Naive thymus-derived CD4-positive, alpha-beta T cell (primary cell): ENCODE measurements at regions not wholly inside any gene's neighbourhood (a gene's known extent, or its start where the extent isn't known, plus 50 kb on each side); places are given as distances from the start of the nearest gene placed in this dataset.

Experiments used
- ATAC-seq: fragments of 150-1000 bp; cut with Tn5 transposase; 2 replicates; pipeline ENCODE4 v1.10.0; 2021; ENCODE audit warnings: mild to moderate bottlenecking, moderate library complexity
- CTCF ChIA-PET: fragments of 350-600 bp; sonication (Branson Sonifier 250); formaldehyde crosslinking; loops from one replicate; lab custom pipeline; 2021; ENCODE audit warnings: antibody characterized with exemption; lab: Charles Lee
- POLR2A ChIA-PET: fragments of 350-600 bp; sonication (Branson Sonifier 250); formaldehyde crosslinking; loops from one replicate; lab custom pipeline; 2021; ENCODE audit warnings: antibody characterized with exemption, inconsistent platforms; lab: Charles Lee
- DNase-seq, 9 donors: peaks; one replicate each; pipeline versions ENCODE4 v3.0.0 to v3.0.0-alpha.2; 2020 to 2022; ENCODE audit warnings: mixed read lengths in 1 of 9
- H3K27ac ChIP-seq: one replicate; pipeline ENCODE4 v1.7.0; 2013; ENCODE audit warnings: mild to moderate bottlenecking, low read depth, low read length, moderate library complexity
- H3K27me3 ChIP-seq, 2 donors: one replicate each; pipeline ENCODE4 v1.7.0; 2013; ENCODE audit warnings: low read length in 2 of 2, mild to moderate bottlenecking in 2 of 2, moderate library complexity in 2 of 2; ENCODE audit not compliant: control insufficient read depth in 2 of 2, insufficient read depth in 2 of 2
- H3K36me3 ChIP-seq, 3 experiments: 1 replicate in 2 of 3; 2 replicates in 1 of 3; pipeline ENCODE4 v1.7.0; 2013; ENCODE audit warnings: low read length in 3 of 3, mild to moderate bottlenecking in 3 of 3, moderate library complexity in 1 of 3; ENCODE audit not compliant: insufficient read depth in 3 of 3, control insufficient read depth in 2 of 3
- H3K4me1 ChIP-seq, 2 donors: one replicate each; pipeline ENCODE4 v1.7.0; 2013; ENCODE audit warnings: low read length in 2 of 2, mild to moderate bottlenecking in 2 of 2, moderate library complexity in 1 of 2; ENCODE audit not compliant: control insufficient read depth in 2 of 2, insufficient read depth in 2 of 2
- H3K4me3 ChIP-seq: 2 replicates; pipeline ENCODE4 v1.7.0; 2013; ENCODE audit warnings: mild to moderate bottlenecking, low read length
- H3K9me3 ChIP-seq, 3 experiments: 1 replicate in 2 of 3; 2 replicates in 1 of 3; pipeline ENCODE4 v1.7.0; 2013; ENCODE audit warnings: low read length in 3 of 3; ENCODE audit not compliant: control insufficient read depth in 2 of 3
- H3K27ac Mint-ChIP-seq, 9 donors: one replicate each; pipeline ENCODE4 v1.8.0; 2020 to 2022; ENCODE audit warnings: mixed read lengths in 9 of 9, mild to moderate bottlenecking in 8 of 9, moderate library complexity in 5 of 9, inconsistent platforms in 2 of 9
- H3K27me3 Mint-ChIP-seq, 5 donors: one replicate each; pipeline ENCODE4 v1.8.0; 2021 to 2022; ENCODE audit warnings: mixed read lengths in 5 of 5, mild to moderate bottlenecking in 1 of 5
- H3K36me3 Mint-ChIP-seq, 5 donors: one replicate each; pipeline ENCODE4 v1.8.0; 2020 to 2022; ENCODE audit warnings: mixed read lengths in 5 of 5, mild to moderate bottlenecking in 3 of 5, inconsistent platforms in 1 of 5
- H3K4me1 Mint-ChIP-seq, 7 donors: one replicate each; pipeline ENCODE4 v1.8.0; 2020 to 2022; ENCODE audit warnings: mixed read lengths in 7 of 7, mild to moderate bottlenecking in 3 of 7, inconsistent platforms in 1 of 7
- H3K4me3 Mint-ChIP-seq, 10 donors: one replicate each; pipeline ENCODE4 v1.8.0; 2020 to 2022; ENCODE audit warnings: mild to moderate bottlenecking in 10 of 10, mixed read lengths in 10 of 10, moderate library complexity in 6 of 10, inconsistent platforms in 2 of 10
- H3K9me3 Mint-ChIP-seq, 11 donors: one replicate each; pipeline ENCODE4 v1.8.0; 2020 to 2022; ENCODE audit warnings: mixed read lengths in 11 of 11, mild to moderate bottlenecking in 4 of 11, inconsistent platforms in 1 of 11, moderate library complexity in 1 of 11
- intact Hi-C, 2 donors: fragments of 100-400 bp; cut with micrococcal nuclease; formaldehyde crosslinking; loops; one replicate each; pipeline ENCODE4 v1.15.1; 2023

DNA sequence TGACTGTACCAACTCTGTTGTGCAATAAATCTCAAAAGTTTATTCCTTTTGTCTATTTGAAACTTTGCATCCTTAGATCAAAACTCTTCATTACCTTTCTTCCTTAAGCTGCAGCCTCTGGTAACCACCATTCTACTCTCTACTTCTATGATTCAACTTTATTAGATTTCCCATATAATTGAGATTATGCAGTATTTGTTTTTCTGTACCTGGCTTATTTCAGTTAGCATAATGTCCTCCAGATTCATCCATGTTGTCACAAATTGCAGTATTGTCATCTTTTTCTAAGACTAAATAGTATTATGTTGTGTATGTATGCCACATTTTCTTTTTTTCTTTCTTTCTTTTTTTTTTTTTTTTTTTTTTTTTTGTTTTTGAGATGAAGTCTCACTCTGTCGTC is 1176.3 kb upstream of the TENM4 start:
- intact Hi-C loops: no loop called here
- no peaks in the 10 kb centered on the region for H3K4me1 ChIP-seq
- DNase-seq: no peak
- no peaks in the 10 kb centered on the region for H3K36me3 ChIP-seq
- H3K27ac ChIP-seq: no peak overlapping the region
- H3K27me3 ChIP-seq: no peaks in the 10 kb centered on the region
- ChIA-PET CTCF (no interaction called here), POLR2A (no interaction called here)
- Mint-ChIP-seq H3K27me3 (no peaks in the 10 kb centered on the region), H3K4me1 (no peaks in the 10 kb centered on the region), H3K9me3 (peaks cover 0 to 12% (median 4%) of the 10 kb centered on the region in 11 donors), H3K4me3 (no peak overlapping the region), H3K27ac (no peak overlapping the region), H3K36me3 (no peaks in the 10 kb centered on the region)
- H3K4me3 ChIP-seq: no peak overlapping the region
- ATAC-seq: no peak
- no peaks in the 10 kb centered on the region for H3K9me3 ChIP-seq

DNA sequence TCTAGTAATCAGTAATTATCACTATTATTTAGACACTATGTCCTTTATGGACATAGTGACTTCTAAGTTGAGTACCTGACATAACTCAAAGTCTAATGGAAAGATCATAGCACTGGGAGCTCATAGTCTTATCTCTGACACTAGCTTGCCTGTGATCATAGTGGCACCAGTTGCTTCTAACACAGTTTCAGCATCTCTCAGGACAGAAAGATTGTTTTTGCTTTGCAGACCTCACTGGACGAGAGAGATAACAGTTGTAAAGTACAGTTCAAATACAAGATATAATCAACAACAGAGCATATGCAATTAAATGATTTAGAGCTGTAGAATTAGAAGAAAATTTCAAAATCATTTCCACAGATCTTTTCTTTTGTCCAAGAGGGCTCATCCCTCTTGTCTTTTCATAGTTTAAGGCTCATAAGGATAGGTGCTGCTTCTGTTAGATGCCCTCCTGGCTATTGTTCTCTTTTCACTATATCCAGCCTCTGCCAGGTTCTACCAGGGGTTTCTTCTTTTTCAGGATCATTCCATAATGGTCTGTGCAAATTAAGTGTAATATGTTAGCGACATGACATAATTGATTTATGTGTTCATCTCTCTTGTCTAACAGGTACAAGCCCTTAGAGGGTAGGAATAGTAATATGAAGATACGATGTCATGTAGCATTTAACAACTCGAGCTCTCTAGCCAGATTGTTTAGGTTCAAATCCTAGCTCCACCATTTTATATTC is 1175.4 kb upstream of the TENM4 start:
- POLR2A ChIA-PET: no interaction called here
- no peaks in the 10 kb centered on the region for H3K4me1 ChIP-seq
- no peak overlapping the region for H3K27ac Mint-ChIP-seq
- no peaks in the 10 kb centered on the region for H3K36me3 Mint-ChIP-seq
- no peak for ATAC-seq
- DNase-seq: no peak
- no peak overlapping the region for H3K4me3 ChIP-seq
- H3K9me3 ChIP-seq: no peaks in the 10 kb centered on the region
- no peaks in the 10 kb centered on the region for H3K27me3 ChIP-seq
- intact Hi-C loops: no loop called here
- no peak overlapping the region for H3K27ac ChIP-seq
- H3K4me3 Mint-ChIP-seq: no peak overlapping the region
- CTCF ChIA-PET: no interaction called here
- H3K4me1 Mint-ChIP-seq: no peaks in the 10 kb centered on the region
- no peaks in the 10 kb centered on the region for H3K36me3 ChIP-seq
- peaks cover 1 to 14% (median 3%) of the 10 kb centered on the region in 11 donors for H3K9me3 Mint-ChIP-seq
- H3K27me3 Mint-ChIP-seq: no peaks in the 10 kb centered on the region

DNA sequence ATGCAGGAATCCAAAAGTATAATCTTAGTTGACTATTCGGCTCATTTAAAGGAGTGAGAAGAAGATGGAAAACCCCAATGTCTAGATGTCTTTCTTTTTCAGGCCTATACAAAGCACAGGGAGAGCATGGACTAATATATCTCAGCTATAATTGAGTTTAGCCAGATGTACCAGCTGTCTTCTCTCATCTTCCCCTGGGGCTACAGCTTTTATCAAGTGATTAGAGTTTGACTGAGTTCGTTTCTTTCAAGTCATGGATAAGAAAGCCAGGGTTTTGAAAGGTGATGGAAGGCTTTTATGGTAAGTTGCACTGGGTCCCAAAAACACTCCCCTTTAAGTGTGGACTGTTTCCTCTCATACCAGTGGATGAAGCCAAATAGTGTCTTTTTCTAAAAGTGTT is 1172.8 kb upstream of the TENM4 start:
- no peak overlapping the region for H3K27ac ChIP-seq
- no peak overlapping the region for H3K4me3 ChIP-seq
- H3K36me3 ChIP-seq: no peaks in the 10 kb centered on the region
- ATAC-seq (no peak), DNase-seq (no peak)
- no peaks in the 10 kb centered on the region for H3K27me3 ChIP-seq
- H3K36me3 Mint-ChIP-seq: no peaks in the 10 kb centered on the region
- CTCF ChIA-PET: no interaction called here
- H3K4me1 Mint-ChIP-seq: no peaks in the 10 kb centered on the region
- POLR2A ChIA-PET: no interaction called here
- H3K27me3 Mint-ChIP-seq: no peaks in the 10 kb centered on the region
- intact Hi-C loops: no loop called here
- no peaks in the 10 kb centered on the region for H3K9me3 ChIP-seq
- no peak overlapping the region for H3K4me3 Mint-ChIP-seq
- H3K9me3 Mint-ChIP-seq: peaks cover 2 to 22% (median 7%) of the 10 kb centered on the region in 11 donors
- H3K4me1 ChIP-seq: no peaks in the 10 kb centered on the region
- no peak overlapping the region for H3K27ac Mint-ChIP-seq

DNA sequence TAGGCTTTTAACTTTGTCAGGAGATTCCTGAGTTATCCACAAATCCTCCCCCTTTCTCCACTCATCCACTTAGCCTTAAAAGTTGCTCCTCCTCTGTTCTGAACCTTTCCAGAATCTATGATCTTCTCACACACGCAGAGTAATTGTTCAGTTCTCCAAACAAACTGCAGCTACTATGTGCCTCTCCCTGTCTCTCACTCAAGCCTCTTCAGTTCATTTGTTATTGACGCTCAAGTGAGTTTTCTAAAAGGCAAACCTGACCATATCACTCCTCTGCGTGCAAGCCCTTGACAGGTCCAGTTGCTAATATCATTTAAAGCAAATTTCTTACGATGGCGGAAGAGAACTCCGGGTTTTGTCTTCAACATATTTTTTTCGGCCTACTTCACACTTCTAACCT is 1169.7 kb upstream of the TENM4 start:
- DNase-seq: no peak
- POLR2A ChIA-PET: no interaction called here

DNA sequence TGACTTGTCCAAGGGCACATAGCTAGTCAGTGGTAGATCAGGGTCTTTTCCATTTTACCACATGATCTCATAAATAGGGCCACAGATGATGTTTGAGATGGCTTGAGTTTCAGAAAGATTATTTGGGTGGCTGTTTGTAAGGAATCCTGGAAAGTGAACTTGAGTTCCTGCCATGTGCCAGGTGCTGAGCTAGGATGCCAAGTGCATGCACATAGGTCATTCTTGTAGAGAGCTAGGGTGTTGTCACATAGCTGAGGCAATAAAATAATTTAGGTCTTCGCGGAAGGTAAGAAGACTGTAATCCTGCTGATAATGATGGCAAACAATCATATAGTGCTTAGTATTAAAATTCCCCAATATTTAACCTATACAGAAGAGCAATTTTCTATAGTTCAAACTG is 1162.6 kb upstream of the TENM4 start:
- POLR2A ChIA-PET: no interaction called here
- Mint-ChIP-seq H3K4me3 (no peak overlapping the region), H3K9me3 (peaks cover 0 to 11% (median 5%) of the 10 kb centered on the region in 11 donors), H3K36me3 (no peaks in the 10 kb centered on the region), H3K4me1 (no peaks in the 10 kb centered on the region), H3K27me3 (no peaks in the 10 kb centered on the region), H3K27ac (no peak overlapping the region)
- H3K27me3 ChIP-seq: no peaks in the 10 kb centered on the region
- no peak for ATAC-seq
- no peak overlapping the region for H3K27ac ChIP-seq
- no peak overlapping the region for H3K4me3 ChIP-seq
- H3K4me1 ChIP-seq: no peaks in the 10 kb centered on the region
- no peaks in the 10 kb centered on the region for H3K36me3 ChIP-seq
- intact Hi-C loops: no loop called here
- CTCF ChIA-PET: no interaction called here
- DNase-seq: no peak
- no peaks in the 10 kb centered on the region for H3K9me3 ChIP-seq

More for the DNA sequence above, 1169.7 kb upstream of the TENM4 start:
- Mint-ChIP-seq H3K4me3 (no peak overlapping the region), H3K4me1 (no peaks in the 10 kb centered on the region), H3K27ac (no peak overlapping the region), H3K36me3 (no peaks in the 10 kb centered on the region), H3K9me3 (peaks cover 0 to 22% (median 4%) of the 10 kb centered on the region in 11 donors), H3K27me3 (no peaks in the 10 kb centered on the region)
- Histone ChIP-seq H3K27me3 (no peaks in the 10 kb centered on the region), H3K36me3 (no peaks in the 10 kb centered on the region), H3K4me1 (no peaks in the 10 kb centered on the region), H3K4me3 (no peak overlapping the region), H3K27ac (no peak overlapping the region), H3K9me3 (no peaks in the 10 kb centered on the region)
- CTCF ChIA-PET: no interaction called here
- no peak for ATAC-seq
- intact Hi-C loops: no loop called here

DNA sequence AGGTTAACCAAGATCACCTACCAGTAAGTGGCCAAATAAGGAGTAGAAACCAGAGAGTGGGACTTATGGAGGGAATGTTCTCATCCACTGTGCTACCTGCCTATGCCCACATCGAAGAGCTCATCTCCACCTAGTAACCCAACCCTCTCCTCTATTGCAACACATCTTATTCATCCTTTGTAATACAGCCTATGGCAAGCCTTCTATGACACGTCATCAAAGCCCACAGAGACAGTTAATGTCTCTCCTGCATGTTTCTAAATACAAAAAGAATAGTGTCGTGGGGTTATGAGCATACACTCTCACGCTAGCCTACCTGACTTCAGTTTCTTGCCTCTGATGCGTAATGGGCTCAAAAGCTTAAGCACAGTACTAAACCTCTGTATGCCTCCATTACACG is 1158.1 kb upstream of the TENM4 start:
- no peaks in the 10 kb centered on the region for H3K27me3 ChIP-seq
- H3K36me3 Mint-ChIP-seq: no peaks in the 10 kb centered on the region
- POLR2A ChIA-PET: no interaction called here
- intact Hi-C loops: no loop called here
- peaks cover 0 to 2% (median 0%) of the 10 kb centered on the region in 3 experiments for H3K9me3 ChIP-seq
- no peaks in the 10 kb centered on the region for H3K27me3 Mint-ChIP-seq
- H3K9me3 Mint-ChIP-seq: peaks cover 0 to 17% (median 8%) of the 10 kb centered on the region in 11 donors
- no peaks in the 10 kb centered on the region for H3K4me1 ChIP-seq
- H3K27ac ChIP-seq: no peak overlapping the region
- H3K36me3 ChIP-seq: no peaks in the 10 kb centered on the region
- H3K27ac Mint-ChIP-seq: no peak overlapping the region
- no peak overlapping the region for H3K4me3 Mint-ChIP-seq
- ATAC-seq: no peak
- CTCF ChIA-PET: no interaction called here
- no peak overlapping the region for H3K4me3 ChIP-seq
- no peak for DNase-seq
- H3K4me1 Mint-ChIP-seq: peaks cover 0 to 1% (median 0%) of the 10 kb centered on the region in 7 donors

DNA sequence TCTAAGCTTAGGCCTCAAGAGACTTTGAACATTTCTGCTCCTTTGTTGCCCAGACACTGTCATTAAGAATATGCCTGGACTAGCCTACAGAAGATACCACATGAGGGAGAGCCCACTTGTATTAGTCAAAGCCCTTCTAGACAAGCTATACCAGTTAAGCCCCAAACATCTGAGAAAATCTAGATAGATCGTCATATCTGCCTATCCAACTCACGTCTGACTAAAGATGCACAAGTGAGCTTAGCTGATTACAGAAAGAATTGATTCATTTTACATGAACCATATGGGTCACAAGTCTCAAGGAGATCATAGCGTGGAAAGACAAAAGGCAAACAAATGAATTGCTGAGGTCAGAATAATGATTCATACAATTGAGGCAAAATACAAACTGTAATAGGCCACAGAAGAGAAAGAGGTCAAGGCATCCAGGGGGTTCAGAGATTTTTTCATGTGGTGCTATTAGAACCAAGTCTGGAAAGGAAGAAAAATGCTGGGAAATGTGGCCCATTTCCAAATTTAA is 1155.5 kb upstream of the TENM4 start:
- ChIA-PET CTCF (no interaction called here), POLR2A (no interaction called here)
- Histone ChIP-seq H3K4me1 (no peaks in the 10 kb centered on the region), H3K9me3 (peaks cover 0 to 4% (median 0%) of the 10 kb centered on the region in 3 experiments), H3K36me3 (no peaks in the 10 kb centered on the region), H3K27me3 (no peaks in the 10 kb centered on the region), H3K27ac (no peak overlapping the region), H3K4me3 (no peak overlapping the region)
- Mint-ChIP-seq H3K27ac (no peak overlapping the region), H3K36me3 (no peaks in the 10 kb centered on the region), H3K27me3 (no peaks in the 10 kb centered on the region), H3K9me3 (peaks cover 0 to 14% (median 10%) of the 10 kb centered on the region in 11 donors), H3K4me3 (no peak overlapping the region), H3K4me1 (peaks cover 0 to 1% (median 0%) of the 10 kb centered on the region in 7 donors)
- intact Hi-C loops: no loop called here
- DNase-seq: no peak
- ATAC-seq: no peak
